ENCODE measurements at regions not wholly inside any gene's neighbourhood (a gene's known extent, or its start where the extent isn't known, plus 50 kb on each side); places are given as distances from the start of the nearest gene placed in this dataset.
A peak's percentile ranks its signal among the peaks of the same experiment; 100 is the strongest.

DNA sequence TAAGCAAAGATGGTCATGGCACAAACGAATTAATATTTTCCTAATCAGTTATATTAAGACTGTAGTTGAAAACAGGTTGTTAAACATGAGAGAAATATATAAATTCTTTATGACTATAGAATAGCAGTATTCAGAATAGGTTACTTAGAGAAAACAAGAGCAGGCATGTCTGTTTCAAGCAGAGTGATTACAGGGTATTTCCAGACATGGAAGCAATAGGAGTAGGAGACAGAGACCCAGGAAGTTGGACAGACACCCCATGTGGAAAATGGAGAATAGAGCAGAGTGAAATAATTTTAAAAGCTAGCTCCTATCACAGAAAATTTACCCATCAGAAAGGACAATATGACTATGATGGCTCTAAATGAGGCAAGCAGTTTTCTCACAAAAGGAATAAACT is 111.5 kb downstream of the IZUMO3 start:
- TF ChIP-seq, protein P1, sequence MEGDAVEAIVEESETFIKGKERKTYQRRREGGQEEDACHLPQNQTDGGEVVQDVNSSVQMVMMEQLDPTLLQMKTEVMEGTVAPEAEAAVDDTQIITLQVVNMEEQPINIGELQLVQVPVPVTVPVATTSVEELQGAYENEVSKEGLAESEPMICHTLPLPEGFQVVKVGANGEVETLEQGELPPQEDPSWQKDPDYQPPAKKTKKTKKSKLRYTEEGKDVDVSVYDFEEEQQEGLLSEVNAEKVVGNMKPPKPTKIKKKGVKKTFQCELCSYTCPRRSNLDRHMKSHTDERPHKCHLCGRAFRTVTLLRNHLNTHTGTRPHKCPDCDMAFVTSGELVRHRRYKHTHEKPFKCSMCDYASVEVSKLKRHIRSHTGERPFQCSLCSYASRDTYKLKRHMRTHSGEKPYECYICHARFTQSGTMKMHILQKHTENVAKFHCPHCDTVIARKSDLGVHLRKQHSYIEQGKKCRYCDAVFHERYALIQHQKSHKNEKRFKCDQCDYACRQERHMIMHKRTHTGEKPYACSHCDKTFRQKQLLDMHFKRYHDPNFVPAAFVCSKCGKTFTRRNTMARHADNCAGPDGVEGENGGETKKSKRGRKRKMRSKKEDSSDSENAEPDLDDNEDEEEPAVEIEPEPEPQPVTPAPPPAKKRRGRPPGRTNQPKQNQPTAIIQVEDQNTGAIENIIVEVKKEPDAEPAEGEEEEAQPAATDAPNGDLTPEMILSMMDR (conservative IDR thresholded peaks at IDR 0.05; ENCODE audit: control insufficient read depth, insufficient read depth, low read depth, low read length), result no peak
- DNase-seq (ENCODE audit: low read depth), result no peak
- no peak overlapping the region for H3K4me3 ChIP-seq (ENCODE audit: control insufficient read depth, low read depth, low read length)

DNA sequence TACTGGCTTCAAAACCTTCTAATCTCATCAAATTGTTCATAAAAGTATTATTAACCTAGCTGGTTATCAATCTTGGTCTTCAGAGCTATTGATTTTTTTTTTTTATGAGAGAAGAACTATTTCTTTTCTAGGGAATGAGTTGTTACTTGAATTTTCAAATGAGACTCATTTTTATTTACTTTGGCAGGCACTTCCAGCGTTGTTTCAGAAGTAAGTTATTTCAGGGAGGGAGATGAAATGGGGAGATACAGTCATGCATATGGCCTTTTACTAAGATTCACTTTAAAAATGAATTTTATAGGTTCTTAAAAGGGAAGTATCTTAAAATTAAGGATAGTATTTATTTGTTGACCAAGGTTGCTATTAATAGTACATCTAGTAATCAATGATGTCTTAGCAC is 129.6 kb downstream of the IZUMO3 start:
- H3K4me3 ChIP-seq (ENCODE audit: control insufficient read depth, low read depth, low read length), result no peak overlapping the region
- DNase-seq (ENCODE audit: low read depth), result peak; percentile 12
- TF ChIP-seq, protein P1 (conservative IDR thresholded peaks at IDR 0.05; ENCODE audit: control insufficient read depth, insufficient read depth, low read depth, low read length), result no peak

DNA sequence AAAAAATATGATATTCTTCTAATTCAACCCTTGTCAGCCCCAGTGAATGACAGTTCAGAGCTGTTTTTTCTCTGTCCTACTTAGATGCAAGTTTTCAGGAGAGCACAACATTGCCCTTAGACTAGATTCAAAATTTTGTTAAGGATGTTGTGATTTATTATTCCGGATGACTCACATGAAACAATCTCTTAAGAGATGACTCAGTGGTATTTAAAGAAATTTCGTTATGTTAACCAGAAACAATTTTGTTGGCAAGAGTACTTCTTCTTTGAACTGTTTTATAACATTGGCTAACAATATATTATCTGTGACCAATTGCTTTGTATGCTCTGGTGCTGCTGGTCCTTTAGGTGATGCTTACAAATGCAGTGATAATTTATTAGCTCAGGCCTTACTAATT is 132.0 kb downstream of the IZUMO3 start:
- DNase-seq (ENCODE audit: low read depth), result peak; percentile 61
- no peak overlapping the region for H3K4me3 ChIP-seq (ENCODE audit: control insufficient read depth, low read depth, low read length)
- TF ChIP-seq, protein P1 (conservative IDR thresholded peaks at IDR 0.05; ENCODE audit: control insufficient read depth, insufficient read depth, low read depth, low read length), result no peak

DNA sequence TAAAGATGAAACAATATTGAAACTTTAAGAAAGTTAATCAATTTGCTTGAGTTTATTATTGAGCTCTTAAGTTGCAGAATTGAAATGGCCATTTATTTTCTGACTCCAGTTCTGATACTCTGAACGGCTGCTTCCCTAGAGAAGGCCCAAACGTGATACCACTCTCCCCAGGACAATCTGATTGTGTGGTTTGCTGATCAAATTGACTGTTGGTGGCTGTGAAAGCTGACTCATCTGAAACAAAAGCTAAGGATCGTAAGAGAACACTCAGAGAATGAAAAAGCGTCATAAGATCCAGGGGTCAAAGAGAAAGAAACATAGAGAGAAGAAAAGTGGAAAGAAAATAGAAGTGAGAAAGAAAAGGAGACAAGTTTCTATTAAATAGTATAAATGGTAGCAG is 147.2 kb downstream of the IZUMO3 start:
- TF ChIP-seq, protein P1 (conservative IDR thresholded peaks at IDR 0.05; ENCODE audit: control insufficient read depth, insufficient read depth, low read depth, low read length), result no peak
- no peak overlapping the region for H3K4me3 ChIP-seq (ENCODE audit: control insufficient read depth, low read depth, low read length)
- DNase-seq (ENCODE audit: low read depth), result no peak

DNA sequence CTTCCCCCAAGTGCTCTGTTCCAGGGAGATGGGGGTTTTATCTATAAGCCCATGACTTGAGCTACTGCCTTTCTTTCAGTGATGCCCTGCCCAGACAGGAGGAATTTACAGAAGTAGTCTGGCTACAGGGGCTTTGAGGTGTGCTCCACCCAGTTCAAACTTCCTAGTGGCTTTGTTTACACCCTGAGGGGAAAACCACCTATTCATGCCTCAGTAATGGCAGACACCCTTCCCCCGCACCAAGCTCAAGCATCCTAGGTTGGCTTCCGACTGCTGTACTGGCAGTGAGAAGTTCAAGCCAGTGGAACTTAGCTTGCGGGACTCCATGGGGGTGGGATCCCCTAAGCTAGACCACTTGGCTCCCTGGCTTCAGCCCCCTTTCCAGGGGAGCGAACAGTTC is 154.6 kb downstream of the IZUMO3 start:
- no peak for DNase-seq (ENCODE audit: low read depth)
- H3K4me3 ChIP-seq (ENCODE audit: control insufficient read depth, low read depth, low read length), result no peak overlapping the region
- TF ChIP-seq, protein P1 (conservative IDR thresholded peaks at IDR 0.05; ENCODE audit: control insufficient read depth, insufficient read depth, low read depth, low read length), result no peak

DNA sequence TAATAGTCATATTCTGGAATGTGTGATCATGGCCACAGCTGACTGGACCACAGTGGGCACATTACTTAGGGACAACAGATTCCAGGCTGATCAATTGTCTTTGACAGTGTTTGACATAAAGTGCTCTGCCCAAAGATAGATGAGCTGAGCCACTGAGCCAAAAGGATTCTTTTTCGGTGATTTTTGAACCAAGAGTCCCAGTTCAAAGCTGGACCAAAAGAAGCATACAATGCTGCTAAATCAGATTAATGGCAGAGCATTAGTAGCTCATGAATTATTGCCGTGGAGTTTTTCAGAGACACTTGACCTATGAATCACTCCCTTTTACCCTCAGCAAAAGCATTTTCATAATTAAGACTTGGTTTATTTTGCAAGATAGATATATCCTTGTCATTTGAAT is 160.6 kb downstream of the IZUMO3 start:
- H3K4me3 ChIP-seq (ENCODE audit: control insufficient read depth, low read depth, low read length), result no peak overlapping the region
- TF ChIP-seq, protein P1 (conservative IDR thresholded peaks at IDR 0.05; ENCODE audit: control insufficient read depth, insufficient read depth, low read depth, low read length), result no peak
- DNase-seq (ENCODE audit: low read depth), result no peak

DNA sequence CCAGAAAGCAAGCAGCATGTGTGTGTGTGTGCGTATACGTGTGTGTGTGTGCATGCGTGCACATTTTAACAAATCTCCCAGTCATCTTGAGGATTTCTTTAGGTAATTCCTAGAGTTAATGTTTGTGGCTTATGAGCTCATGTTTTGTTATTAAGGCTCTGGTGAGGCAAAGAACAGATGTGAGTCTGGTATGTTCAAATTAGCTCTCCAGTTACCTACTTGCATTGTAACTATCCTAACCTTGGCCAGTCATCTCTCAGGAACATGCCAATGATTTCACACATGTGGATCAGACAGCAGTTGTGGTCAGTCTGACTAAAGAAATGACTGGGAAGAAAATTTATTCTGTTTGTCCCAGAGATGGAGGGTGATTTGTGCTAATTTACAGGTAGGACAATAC is 163.1 kb downstream of the IZUMO3 start:
- DNase-seq (ENCODE audit: low read depth), result no peak
- TF ChIP-seq, protein P1 (conservative IDR thresholded peaks at IDR 0.05; ENCODE audit: control insufficient read depth, insufficient read depth, low read depth, low read length), result no peak
- no peak overlapping the region for H3K4me3 ChIP-seq (ENCODE audit: control insufficient read depth, low read depth, low read length)
